ENCODE measurements at regions not wholly inside any gene's neighbourhood (a gene's known extent, or its start where the extent isn't known, plus 50 kb on each side); places are given as distances from the start of the nearest gene placed in this dataset.

- no peak for TF ChIP-seq CTCF (IDR thresholded peaks at IDR 0.05)
- TF ChIP-seq POLR2A (IDR thresholded peaks at IDR 0.05) = no peak
These were observed 158.3 kb upstream of the C1orf21 start for GRCh38 chr1:184228558-184228957.
